NCI-H2107 (cell line): ENCODE measurements at regions not wholly inside any gene's neighbourhood (a gene's known extent, or its start where the extent isn't known, plus 50 kb on each side); places are given as distances from the start of the nearest gene placed in this dataset.
A peak's percentile ranks its signal among the peaks of the same experiment; 100 is the strongest.

Experiments
- DNase-seq: peaks from one replicate; lab custom pipeline; 2025; lab: John Stamatoyannopoulos, UW

DNA sequence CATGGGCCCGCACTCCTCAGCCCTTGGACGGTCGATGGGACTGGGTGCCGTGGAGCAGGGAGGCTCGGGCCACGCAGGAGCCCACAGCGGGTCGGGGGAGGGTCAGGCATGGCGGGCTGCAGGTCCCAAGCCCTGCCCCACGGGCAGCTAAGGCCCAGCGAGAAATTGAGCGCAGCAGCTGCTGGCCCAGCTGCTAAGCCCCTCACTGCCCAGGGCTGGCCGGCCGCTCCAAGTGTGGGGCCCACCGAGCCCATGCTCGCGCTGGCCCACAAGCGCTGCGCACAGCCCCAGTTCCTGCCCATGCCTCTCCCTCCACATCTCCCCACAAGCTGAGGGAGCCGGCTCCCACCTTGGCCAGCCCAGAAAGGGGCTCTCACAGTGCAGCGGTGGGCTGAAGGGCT, 259.4 kb downstream of the VGLL3 start:
- no peak for DNase-seq

GRCh38 chr3:86723433-86723832, 267.5 kb downstream of the VGLL3 start:
- DNase-seq: no peak

- DNase-seq: no peak
These were observed 279.3 kb downstream of the VGLL3 start for GRCh38 chr3:86711634-86712033.

- no peak for DNase-seq
These were observed 282.1 kb downstream of the VGLL3 start for GRCh38 chr3:86708893-86709292.

- no peak for DNase-seq
These were observed 288.5 kb downstream of the VGLL3 start for GRCh38 chr3:86702381-86702958.

DNA sequence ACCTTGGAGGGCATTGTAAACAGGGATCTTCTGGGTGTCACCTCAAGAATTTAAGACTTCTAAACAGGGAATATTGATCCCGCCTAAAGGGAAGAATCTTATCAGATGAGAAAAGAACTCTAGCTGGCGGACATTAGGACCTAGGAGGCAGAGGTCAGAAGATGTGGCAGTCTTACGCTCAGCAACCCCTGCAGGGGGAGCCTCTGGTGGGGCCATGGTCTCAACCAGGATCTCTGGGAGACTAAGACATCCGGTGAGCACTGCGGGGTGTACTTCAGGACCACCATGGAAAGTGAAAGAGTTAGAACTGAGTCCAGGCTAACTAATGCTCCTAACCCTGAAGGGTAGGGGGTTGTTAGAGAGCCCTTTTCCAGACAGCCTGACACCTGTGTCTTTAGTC, 295.2 kb downstream of the VGLL3 start:
- DNase-seq: no peak

DNA sequence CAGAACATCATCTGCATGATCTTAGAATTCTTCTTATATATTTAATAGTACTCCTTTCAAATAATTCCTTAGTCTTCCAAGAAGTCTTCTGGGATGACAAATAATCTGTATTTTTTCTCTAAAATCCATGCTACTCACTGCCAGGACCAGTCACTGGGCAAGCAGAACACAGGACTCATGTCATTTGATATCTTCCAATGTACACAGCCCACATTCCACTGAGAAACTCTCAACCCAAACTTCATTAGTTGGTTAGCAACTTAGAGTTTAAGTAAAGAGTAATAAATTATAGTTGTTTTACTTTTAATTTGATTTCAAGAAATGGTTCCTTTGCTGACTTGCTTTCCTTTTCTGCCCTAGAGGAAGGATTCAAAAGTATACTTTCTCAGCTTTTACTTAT, 317.0 kb downstream of the VGLL3 start:
- DNase-seq: no peak

- DNase-seq: no peak
These were observed 329.1 kb downstream of the VGLL3 start for GRCh38 chr3:86661817-86662216.

GRCh38 chr3:86658876-86659275, 332.1 kb downstream of the VGLL3 start:
- no peak for DNase-seq

GRCh38 chr3:86654806-86655460, 336.0 kb downstream of the VGLL3 start:
- DNase-seq: no peak

- DNase-seq: no peak
These were observed 337.2 kb downstream of the VGLL3 start for GRCh38 chr3:86653661-86654205.

GRCh38 chr3:86648087-86648486, 342.9 kb downstream of the VGLL3 start:
- DNase-seq: no peak

DNA sequence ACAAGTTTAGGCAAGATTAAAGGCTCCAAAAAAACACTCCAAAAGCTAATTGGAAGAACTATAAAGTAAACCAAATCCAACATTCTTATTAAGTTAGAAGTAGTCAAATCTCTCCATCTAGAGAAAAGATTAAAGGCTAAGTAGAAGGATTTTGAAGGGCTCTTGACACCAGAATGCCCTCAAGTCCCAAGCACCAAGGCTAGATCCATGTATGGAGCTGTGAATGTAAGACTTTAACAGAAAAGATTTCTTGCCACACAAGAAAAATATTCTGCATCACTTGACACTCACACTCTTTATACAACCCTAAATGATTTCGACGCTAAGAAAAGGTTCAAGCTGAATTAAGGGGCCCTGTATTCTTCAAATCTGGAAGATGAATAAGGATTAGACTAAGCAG, 345.2 kb downstream of the VGLL3 start:
- no peak for DNase-seq

- DNase-seq: no peak
These were observed 356.6 kb downstream of the VGLL3 start for GRCh38 chr3:86634361-86634760.

DNA sequence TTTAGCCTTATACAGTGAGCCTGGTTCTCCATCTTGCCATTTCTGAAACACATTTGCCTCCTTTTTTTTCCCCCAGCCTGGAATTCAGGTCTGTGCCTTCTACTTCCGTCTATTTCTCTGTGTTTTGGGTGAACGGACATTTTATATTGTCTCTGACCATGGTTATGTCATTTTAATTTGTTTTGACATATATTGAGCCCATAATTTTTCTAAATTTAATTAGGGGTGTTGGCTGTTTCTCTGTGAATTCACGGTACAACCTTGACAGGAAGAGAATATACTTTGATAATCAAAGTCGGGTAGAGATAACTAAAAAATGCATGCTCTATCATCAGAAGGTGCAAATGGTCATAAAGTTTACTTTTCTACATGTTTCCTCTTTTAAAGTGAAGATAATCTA, 361.4 kb downstream of the VGLL3 start:
- DNase-seq: no peak

DNA sequence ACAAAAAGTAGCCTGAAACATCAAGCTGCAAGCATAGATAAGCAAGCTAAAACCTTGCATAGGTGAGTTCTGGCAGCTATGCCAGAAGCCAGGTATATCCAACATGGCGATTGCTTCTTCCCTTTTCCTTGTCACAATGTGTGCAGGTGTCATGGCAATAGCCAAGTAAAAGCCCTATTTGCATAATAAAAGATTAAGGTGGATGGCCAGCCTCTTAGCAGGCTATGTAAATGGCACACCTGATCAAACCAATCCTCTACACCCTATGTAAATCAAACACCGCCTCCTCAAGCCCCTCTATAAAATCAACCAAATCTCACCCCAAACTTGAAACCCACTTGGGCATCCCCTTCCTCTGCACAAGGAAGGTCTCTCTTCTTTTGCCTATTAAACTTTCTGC, 366.8 kb downstream of the VGLL3 start:
- no peak for DNase-seq

- no peak for DNase-seq
These were observed 372.2 kb downstream of the VGLL3 start for GRCh38 chr3:86618706-86619105.

DNA sequence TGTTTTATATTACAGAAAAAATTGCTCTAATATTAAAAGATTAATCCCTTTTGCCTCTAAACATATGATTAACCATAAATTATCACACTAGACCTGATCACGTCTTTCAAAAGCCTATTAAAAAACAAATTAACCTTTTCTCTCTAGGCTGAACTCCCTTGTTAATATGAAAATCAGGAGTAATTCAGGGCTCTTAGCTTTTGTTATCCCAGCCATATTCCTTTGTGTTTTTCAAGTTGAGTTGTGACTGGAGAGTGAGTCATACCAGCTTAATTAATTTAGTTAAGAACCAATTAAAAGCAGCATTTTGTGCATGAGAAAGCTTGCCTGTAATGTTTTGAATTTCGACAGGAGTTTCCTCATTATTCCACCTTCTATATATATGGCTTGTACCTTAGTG, 385.8 kb downstream of the VGLL3 start:
- no peak for DNase-seq

- no peak for DNase-seq
These were observed 395.3 kb downstream of the VGLL3 start for GRCh38 chr3:86595696-86596095.

- no peak for DNase-seq
These were observed 396.1 kb downstream of the VGLL3 start for GRCh38 chr3:86594838-86595237.

- no peak for DNase-seq
These were observed 412.9 kb downstream of the VGLL3 start for GRCh38 chr3:86578071-86578470.

- DNase-seq: peak; percentile 52
These were observed 427.5 kb downstream of the VGLL3 start for GRCh38 chr3:86563400-86563970.

DNA sequence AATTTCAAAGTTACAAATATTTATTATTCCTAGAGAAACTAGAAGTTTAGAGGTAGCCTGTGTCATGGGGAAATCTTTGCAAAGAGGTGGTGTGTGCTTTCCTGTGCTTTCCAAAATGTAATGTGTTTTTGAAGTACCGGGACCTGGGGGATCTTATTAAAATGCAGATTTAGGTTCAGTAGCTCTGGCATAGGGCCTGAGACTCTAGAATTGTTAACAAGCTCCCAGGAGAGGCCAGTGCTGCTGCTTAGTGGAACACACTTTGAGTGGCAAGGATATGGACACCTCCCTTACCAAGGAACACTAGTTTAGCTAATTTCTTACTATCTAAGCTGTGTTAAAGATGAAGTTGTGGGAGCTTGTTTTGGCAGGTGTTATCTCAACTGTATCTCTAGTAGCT, 428.9 kb downstream of the VGLL3 start:
- no peak for DNase-seq

- no peak for DNase-seq
These were observed 429.7 kb downstream of the VGLL3 start for GRCh38 chr3:86561215-86561614.
